HG03064 (cell line): ENCODE measurements at regions not wholly inside any gene's neighbourhood (a gene's known extent, or its start where the extent isn't known, plus 50 kb on each side); places are given as distances from the start of the nearest gene placed in this dataset.

Experiments used
- ATAC-seq: cut with Tn5 transposase; IDR thresholded peaks from one replicate; pipeline ENCODE4 v1.9.1; 2021; ENCODE audit warnings: low read depth; ENCODE audit not compliant: unreplicated experiment

- no peak for ATAC-seq
Observed at GRCh38 chr9:118613996-118614395, 755.2 kb downstream of the BRINP1 start.

DNA sequence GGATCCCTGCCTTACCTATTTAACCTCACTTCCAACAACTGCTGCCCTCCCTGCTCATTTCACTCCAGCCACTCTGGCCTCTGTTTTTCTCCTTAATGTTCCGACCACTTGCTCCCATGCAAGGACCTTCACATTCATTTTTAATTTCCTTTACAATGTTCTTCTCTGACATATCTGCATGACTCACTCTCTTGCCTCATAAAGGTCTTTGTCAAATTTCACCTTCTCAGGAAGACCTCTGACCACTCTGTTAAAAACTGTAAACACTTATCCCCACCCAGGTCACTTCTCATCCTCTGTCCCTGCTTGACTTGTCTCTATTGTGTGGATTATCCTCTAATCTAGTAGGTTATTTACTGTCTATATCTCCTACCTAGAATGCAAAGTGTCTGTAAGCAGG lies 751.2 kb downstream of the BRINP1 start:
- ATAC-seq, result no peak

GRCh38 chr9:118618849-118619248 lies 750.4 kb downstream of the BRINP1 start:
- ATAC-seq, result no peak

DNA sequence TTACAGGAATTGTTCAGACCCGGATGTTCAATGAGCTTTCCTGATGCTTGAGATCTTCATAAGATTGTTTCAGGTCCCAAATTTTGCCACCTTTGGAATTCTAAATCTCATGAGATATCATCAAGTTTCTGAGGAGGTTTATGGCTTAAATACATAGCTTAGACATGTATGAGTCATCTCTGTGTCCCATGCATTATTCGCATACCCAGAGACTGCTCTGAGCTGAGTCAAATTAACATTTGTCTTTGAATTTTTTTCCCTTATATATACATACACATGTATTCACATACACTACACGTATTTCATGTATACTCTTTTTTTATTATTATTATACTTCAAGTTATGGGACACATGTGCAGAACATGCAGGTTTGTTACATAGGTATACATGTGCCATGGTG lies 744.6 kb downstream of the BRINP1 start:
- no peak for ATAC-seq

DNA sequence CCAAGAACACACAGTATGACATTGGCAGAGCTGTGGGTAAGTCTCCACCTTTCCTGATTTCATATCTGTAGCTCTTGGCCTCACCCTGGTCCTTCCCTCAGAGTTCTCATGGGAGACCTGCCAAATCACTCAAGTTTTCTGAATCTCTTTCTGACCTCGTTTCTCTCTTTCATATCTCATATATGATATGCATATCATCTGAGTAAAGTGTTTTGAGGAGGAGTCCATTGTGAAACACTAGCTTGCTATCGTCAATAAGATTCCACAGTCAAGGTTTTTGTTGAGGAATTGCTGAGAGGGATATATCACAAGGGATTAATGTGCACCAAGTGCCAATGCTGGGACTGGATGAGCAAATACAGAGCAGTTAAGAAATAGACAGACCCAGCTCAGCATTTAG lies 739.2 kb downstream of the BRINP1 start:
- ATAC-seq, result no peak

DNA sequence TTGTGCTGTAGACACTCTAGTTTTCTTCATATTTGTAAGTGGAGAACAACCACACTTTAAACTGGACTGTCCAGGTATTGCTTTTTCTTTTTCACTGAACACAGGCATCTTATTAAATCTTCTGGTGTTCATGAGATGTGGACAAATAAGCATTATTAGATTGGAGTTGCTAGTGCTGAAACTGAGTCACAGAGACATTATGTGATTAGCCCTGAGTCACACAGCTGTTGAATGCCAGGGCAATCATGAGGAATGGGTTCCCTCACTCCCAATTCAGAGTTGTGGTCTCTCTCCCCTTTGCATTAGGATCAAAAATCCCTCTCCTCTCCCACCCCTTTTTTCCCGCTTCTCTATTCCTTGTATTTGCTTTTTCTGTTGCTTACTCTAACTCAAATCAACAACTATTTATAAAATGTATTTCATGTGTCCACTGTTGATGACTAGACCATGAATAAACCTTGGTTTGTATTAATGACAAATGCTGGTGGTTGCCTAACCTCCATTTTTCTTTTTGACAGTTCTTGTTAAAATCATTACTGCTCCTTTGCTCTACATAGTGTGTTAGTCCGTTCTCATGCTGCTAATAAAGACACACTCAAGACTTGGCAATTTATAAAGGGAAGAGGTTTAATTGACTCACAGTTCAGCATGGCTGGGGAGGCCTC lies 738.2 kb downstream of the BRINP1 start:
- ATAC-seq, result no peak

DNA sequence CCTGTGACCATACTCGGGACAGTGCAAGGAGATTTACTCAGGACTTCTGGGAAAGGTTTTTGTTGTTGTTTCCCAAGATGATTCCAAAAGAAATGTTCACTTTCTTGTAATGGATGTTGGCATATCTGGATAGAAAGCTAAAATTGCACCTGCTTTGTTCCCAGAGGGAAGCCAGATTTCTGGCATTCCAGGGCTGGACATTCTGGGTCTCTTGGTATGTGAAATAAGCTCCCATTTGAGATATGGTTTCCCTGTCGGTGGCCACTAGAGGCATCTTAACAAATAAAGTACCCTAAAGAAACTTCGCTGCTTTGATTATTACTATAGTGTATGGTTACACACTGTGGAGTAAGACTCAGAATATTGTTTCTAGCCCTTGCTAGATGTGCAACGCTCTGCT lies 737.3 kb downstream of the BRINP1 start:
- no peak for ATAC-seq

DNA sequence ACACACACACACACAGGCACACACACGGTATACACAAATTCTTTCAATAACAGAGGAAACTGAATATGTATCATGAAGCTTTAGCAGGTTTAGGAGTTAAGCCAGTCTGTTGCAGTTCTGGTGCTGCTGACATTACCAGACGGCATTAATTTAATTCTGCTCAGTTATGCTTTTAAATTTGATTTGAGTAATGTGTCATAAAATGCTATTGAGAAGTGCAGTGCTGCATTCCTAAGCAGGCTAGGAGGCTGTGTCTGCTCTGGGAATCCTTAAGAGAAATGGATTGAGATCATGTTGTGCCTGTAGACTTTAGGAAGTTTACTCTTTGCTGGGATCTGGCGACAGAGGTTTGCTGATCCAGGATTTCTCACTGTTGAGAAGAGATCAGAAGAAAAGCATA lies 733.8 kb downstream of the BRINP1 start:
- ATAC-seq, result no peak

- no peak for ATAC-seq
Observed at GRCh38 chr9:118637681-118638080, 731.6 kb downstream of the BRINP1 start.

DNA sequence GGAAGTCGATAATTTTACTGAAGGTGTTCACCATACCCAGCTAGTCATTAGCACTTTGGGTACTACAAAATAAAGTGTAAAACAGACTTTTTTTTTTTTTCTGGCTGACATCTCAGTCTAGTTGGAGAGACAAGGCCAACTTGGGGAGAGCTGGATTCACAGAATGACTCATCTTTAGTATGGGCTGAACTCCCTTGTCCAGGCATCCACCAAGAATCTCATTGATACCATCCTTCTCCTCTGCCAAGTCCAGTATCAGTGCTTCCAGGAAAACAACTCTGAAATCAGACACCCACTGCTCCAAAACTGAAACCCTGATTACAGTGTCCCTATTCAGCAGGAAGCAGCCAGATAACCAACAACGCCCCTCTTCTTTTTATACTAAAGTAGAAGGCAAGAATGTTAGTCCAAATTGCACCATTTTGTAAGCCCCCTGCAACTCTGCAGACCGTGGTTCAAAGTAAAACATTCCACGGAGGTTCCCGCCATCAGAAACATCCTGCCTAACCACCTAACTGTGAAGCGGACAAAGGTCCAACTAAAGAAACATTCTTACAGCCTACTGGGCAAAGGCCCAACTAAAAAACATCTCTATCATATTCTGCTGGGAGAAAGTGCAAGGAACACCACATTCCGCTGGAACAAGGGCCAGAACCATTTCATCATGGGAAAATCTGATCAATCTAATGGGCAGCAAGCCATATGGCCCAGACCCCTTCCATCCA lies 728.2 kb downstream of the BRINP1 start:
- ATAC-seq, result no peak

DNA sequence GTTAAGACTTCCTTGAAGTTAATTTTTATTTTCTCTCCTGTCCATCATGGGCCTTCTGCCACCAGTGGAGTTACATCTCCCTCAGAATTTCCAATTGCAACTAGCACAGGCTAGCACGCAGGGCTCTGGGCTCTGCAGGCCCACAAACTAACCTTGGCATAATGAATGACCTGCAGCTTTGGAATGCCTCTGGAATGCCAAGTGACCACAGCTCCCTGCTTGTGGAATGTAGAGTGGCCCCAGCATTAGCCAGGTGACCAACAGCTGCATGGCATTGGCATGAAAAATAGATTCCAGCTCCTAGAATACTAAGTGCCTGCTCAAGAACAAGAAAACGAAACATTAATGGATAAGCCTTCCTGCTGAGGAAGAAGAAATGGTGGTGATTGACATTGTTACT lies 726.1 kb downstream of the BRINP1 start:
- ATAC-seq, result no peak

DNA sequence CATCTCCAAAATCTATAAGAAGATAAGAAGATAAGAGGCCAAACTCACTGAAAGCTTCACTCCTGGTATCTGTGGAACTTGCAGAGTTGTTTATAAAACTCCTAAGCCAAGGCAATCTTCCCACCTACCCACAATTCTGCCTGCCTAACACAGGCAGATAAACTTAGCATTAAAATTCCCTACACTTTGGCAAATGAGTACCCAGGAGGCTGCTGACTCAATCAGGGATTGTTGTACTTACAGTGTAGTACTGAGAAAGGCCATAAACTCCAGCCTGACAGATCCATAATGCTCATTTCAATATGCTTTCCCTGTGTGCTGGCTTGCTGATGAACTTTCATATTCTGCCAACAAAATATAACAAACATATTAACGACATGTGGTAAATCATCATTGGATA lies 725.2 kb downstream of the BRINP1 start:
- ATAC-seq, result no peak

- ATAC-seq, result no peak
Observed at GRCh38 chr9:118647331-118647730, 721.9 kb downstream of the BRINP1 start.

GRCh38 chr9:118650417-118650816 lies 718.8 kb downstream of the BRINP1 start:
- no peak for ATAC-seq

GRCh38 chr9:118651511-118651910 lies 717.7 kb downstream of the BRINP1 start:
- no peak for ATAC-seq

- no peak for ATAC-seq
Observed at GRCh38 chr9:118652258-118652657, 717.0 kb downstream of the BRINP1 start.

- no peak for ATAC-seq
Observed at GRCh38 chr9:118652912-118653311, 716.3 kb downstream of the BRINP1 start.

DNA sequence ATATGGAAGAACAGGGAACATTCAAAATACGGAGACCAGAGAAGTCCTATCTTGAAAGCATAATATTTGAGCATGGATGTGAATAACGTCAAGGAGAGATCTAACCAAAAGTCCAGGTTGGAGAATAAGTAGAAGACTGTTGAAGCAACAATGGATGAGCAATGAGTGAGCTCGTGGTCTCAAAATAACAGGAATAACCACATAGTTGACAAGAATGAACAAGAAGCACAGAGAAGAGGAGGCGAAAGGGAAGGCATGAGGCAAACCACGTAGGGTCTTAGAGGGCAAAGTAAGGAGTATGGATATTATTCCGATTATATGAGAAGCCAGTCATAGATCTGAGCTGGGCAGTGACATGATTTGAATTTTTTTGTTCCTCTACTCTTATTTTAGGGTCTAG lies 710.2 kb downstream of the BRINP1 start:
- ATAC-seq, result no peak

- ATAC-seq, result no peak
Observed at GRCh38 chr9:118665226-118665919, 703.9 kb downstream of the BRINP1 start.

GRCh38 chr9:118670011-118670953 lies 699.0 kb downstream of the BRINP1 start:
- no peak for ATAC-seq

- ATAC-seq, result no peak
Observed at GRCh38 chr9:118674942-118675341, 694.3 kb downstream of the BRINP1 start.
